ENCODE measurements at regions not wholly inside any gene's neighbourhood (a gene's known extent, or its start where the extent isn't known, plus 50 kb on each side); places are given as distances from the start of the nearest gene placed in this dataset.

DNA sequence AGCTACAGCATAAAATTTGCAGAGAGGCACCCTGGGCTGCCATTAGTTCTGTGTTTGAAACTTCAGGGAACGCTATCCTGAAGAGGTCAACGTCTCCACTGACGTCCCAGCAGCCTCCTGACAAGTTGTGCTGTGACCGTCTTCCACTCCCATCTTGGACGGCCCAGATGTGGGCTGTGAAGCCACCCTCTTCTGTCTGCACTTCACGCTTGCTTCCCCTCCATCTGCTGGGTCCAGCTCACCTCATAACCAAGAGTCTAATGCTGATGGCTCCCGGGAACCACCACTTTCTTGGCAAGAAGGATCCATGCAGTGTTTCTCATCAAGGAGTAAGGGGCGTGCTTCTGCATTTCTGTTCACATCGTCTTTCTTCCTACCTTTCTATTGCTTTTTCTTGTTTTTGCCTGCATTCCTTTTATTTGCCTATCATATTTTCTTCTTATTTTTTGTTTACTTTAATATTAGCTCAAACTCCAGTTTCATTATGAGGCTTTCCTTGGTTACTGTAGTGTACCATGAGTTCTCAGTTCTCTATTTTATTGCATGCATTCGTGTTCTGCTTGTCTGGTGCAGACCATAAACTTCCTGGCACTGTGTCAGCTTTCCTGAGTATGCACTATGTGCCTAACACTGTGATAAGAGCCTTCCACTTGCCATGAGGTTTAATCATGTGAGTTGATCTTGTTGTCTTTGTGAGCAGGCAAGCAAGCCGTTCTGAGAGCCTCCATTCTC is 631.8 kb upstream of the RAB6C start:
- no peak overlapping the region for H3K4me3 Mint-ChIP-seq
- no peaks in the 10 kb centered on the region for H3K4me1 Mint-ChIP-seq
- H3K27ac Mint-ChIP-seq: no peak overlapping the region
- TF ChIP-seq, protein P1, sequence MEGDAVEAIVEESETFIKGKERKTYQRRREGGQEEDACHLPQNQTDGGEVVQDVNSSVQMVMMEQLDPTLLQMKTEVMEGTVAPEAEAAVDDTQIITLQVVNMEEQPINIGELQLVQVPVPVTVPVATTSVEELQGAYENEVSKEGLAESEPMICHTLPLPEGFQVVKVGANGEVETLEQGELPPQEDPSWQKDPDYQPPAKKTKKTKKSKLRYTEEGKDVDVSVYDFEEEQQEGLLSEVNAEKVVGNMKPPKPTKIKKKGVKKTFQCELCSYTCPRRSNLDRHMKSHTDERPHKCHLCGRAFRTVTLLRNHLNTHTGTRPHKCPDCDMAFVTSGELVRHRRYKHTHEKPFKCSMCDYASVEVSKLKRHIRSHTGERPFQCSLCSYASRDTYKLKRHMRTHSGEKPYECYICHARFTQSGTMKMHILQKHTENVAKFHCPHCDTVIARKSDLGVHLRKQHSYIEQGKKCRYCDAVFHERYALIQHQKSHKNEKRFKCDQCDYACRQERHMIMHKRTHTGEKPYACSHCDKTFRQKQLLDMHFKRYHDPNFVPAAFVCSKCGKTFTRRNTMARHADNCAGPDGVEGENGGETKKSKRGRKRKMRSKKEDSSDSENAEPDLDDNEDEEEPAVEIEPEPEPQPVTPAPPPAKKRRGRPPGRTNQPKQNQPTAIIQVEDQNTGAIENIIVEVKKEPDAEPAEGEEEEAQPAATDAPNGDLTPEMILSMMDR (IDR thresholded peaks at IDR 0.05; ENCODE audit: unreplicated experiment in 3 of 3): no peak
- peaks cover 13% of the 10 kb centered on the region for H3K27me3 Mint-ChIP-seq (ENCODE audit: low read depth)
- H3K36me3 Mint-ChIP-seq (ENCODE audit: low read depth): no peaks in the 10 kb centered on the region
- H3K9me3 Mint-ChIP-seq: no peaks in the 10 kb centered on the region

DNA sequence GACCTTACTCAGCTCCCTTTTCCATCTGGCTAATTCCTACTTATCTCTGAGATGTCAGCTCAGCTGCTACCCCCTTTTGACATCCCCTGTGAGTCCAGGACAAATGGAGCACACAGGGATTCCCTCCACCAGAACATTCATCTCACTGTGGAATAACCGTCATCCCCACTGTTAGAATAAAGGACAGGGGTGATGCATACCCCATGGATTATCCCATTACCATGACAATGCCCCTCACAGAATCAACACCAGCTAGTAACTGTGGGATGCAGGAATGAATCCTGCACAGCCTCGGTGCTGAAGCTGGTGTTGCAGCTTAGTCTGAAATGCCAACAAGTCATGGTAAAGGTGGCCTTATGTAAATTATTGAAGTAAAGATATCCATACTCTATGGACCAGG is 624.8 kb upstream of the RAB6C start:
- Mint-ChIP-seq H3K27me3 (ENCODE audit: low read depth) (peaks cover 18% of the 10 kb centered on the region), H3K27ac (no peak overlapping the region), H3K4me3 (no peak overlapping the region), H3K36me3 (ENCODE audit: low read depth) (no peaks in the 10 kb centered on the region), H3K4me1 (no peaks in the 10 kb centered on the region), H3K9me3 (peaks cover 2% of the 10 kb centered on the region)
- TF ChIP-seq, protein P1 (IDR thresholded peaks at IDR 0.05; ENCODE audit: unreplicated experiment in 3 of 3): no peak

DNA sequence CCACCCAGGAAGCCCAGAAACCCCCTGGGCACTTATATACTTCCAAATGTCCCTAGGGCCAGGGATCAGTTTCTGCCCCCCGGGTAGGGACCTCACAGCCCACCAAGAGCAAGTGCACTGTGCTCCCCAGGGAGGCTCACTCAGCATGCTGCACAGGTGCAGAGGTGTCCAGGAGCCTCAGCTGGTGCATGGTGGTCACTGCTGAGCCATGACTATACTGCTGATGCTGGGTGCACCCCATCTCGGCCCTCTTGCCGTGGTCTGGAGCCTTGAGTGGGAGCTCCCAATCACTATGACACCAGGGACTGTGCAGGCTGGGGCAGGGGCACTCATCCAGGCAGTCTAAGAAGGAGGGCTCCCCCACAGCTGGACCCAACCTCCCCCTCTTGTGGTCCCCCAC is 617.8 kb upstream of the RAB6C start:
- peaks cover 16% of the 10 kb centered on the region for H3K27me3 Mint-ChIP-seq (ENCODE audit: low read depth)
- TF ChIP-seq, protein P1 (IDR thresholded peaks at IDR 0.05; ENCODE audit: unreplicated experiment in 3 of 3): no peak
- H3K4me3 Mint-ChIP-seq: no peak overlapping the region
- no peaks in the 10 kb centered on the region for H3K36me3 Mint-ChIP-seq (ENCODE audit: low read depth)
- H3K27ac Mint-ChIP-seq: no peak overlapping the region
- H3K4me1 Mint-ChIP-seq: peaks cover 10% of the 10 kb centered on the region
- H3K9me3 Mint-ChIP-seq: peaks cover 2% of the 10 kb centered on the region

DNA sequence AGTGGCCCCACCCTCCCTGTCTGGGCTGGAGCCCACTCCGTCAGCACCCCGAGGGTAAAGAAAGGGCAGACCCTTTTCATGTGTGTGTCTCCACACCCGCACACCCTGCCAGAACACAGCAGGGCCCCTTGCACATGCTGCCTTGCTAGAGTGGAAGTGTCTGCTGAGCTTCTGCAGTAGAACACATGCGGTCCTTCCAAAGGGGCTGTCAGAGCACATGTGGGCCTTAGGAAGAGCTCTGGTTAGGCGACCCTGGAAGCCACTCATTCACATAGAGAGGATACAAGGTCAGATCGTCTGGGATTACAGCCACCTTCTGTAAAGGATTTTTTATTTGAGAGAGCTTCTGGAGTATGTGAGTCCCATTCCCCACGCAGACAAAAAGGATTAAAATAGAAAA is 613.2 kb upstream of the RAB6C start:
- Mint-ChIP-seq H3K27me3 (ENCODE audit: low read depth) (peaks cover 7% of the 10 kb centered on the region), H3K4me1 (peaks cover 11% of the 10 kb centered on the region), H3K36me3 (ENCODE audit: low read depth) (no peaks in the 10 kb centered on the region), H3K27ac (peak overlapping the region in 1 of 3 experiments; percentile 39), H3K9me3 (no peaks in the 10 kb centered on the region), H3K4me3 (no peak overlapping the region)
- TF ChIP-seq, protein P1 (IDR thresholded peaks at IDR 0.05; ENCODE audit: unreplicated experiment in 3 of 3): no peak

DNA sequence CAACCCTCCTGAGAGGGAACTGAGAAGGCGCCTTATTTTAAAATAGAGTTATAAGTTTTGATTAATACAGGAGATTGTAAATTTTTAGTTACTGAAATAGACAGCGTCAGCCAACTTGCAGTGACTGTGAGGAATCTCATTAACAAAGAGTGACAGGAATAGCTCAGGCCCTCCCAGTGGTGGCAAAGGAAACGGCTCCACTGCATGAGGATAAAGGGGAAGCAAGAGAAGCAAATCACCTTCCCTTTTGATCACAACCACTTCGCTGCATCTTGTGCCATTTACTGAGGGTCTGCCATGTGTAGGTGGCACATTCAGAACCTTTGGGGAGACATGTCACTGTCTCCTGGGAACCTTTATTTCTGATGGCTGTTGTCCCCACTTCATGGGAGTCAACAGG is 612.4 kb upstream of the RAB6C start:
- TF ChIP-seq, protein P1 (IDR thresholded peaks at IDR 0.05; ENCODE audit: unreplicated experiment in 3 of 3): no peak
- Mint-ChIP-seq H3K9me3 (no peaks in the 10 kb centered on the region), H3K4me1 (peaks cover 16% of the 10 kb centered on the region), H3K27me3 (ENCODE audit: low read depth) (peaks cover 7% of the 10 kb centered on the region), H3K27ac (no peak overlapping the region), H3K36me3 (ENCODE audit: low read depth) (no peaks in the 10 kb centered on the region), H3K4me3 (no peak overlapping the region)

DNA sequence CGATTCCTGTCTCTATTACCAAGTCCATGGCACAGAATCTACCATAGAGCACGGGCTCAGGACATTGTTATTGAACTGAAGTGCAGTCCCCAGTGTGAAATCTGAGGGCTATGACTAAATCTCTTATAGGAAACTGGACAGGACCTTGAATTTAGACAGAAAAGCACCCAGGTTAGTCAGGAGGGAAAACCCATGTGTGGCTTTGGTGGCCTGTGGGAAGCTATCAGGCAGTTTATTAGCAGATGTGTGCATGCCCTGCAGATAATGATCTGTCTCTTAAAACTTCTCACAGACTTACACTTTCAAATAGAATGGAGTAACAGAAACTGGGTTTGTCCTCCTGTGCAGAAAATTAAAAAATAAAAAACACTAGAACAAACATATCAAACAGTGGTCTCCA is 610.0 kb upstream of the RAB6C start:
- Mint-ChIP-seq H3K4me1 (peaks cover 24% of the 10 kb centered on the region), H3K4me3 (no peak overlapping the region), H3K36me3 (ENCODE audit: low read depth) (no peaks in the 10 kb centered on the region), H3K9me3 (no peaks in the 10 kb centered on the region), H3K27me3 (ENCODE audit: low read depth) (no peaks in the 10 kb centered on the region), H3K27ac (no peak overlapping the region)
- TF ChIP-seq, protein P1 (IDR thresholded peaks at IDR 0.05; ENCODE audit: unreplicated experiment in 3 of 3): no peak

Data from nephron (organoid).